ENCODE measurements at regions not wholly inside any gene's neighbourhood (a gene's known extent, or its start where the extent isn't known, plus 50 kb on each side); places are given as distances from the start of the nearest gene placed in this dataset.

DNA sequence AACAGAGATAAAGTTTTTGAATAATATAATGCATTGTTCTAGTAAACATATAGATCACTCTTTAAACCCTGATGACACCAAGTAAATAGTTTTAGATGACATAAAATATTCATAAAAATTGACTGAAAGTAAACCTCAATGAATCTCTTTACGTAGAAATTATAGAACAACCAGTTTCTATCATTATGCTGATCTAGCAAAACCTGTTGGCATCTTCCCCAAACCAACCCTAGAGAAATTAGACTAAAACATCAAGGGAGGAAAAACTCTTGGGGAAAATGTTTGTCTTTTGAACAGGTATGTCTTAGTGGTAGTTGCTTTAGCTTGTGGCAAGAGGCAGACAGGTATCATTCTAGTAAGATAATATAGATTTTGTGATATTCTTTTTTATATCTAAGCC is 747.0 kb upstream of the CDH6 start:
- TF ChIP-seq CTCF (IDR thresholded peaks at IDR 0.05) = no peak
- TF ChIP-seq POLR2A (IDR thresholded peaks at IDR 0.05) = no peak

Measured in body of pancreas (tissue), 4 donors.